ENCODE measurements at regions not wholly inside any gene's neighbourhood (a gene's known extent, or its start where the extent isn't known, plus 50 kb on each side); places are given as distances from the start of the nearest gene placed in this dataset.

GRCh38 chr10:108399465-108399864 lies 1235.0 kb upstream of the SORCS1 start:
- no peaks in the 10 kb centered on the region for H3K4me1 ChIP-seq
- no peak overlapping the region for H3K4me3 ChIP-seq
- no peaks in the 10 kb centered on the region for H3K36me3 ChIP-seq
- no peak for DNase-seq
- H3K27ac ChIP-seq, result no peak overlapping the region
- no peaks in the 10 kb centered on the region for H3K27me3 ChIP-seq
- TF ChIP-seq, protein P1, sequence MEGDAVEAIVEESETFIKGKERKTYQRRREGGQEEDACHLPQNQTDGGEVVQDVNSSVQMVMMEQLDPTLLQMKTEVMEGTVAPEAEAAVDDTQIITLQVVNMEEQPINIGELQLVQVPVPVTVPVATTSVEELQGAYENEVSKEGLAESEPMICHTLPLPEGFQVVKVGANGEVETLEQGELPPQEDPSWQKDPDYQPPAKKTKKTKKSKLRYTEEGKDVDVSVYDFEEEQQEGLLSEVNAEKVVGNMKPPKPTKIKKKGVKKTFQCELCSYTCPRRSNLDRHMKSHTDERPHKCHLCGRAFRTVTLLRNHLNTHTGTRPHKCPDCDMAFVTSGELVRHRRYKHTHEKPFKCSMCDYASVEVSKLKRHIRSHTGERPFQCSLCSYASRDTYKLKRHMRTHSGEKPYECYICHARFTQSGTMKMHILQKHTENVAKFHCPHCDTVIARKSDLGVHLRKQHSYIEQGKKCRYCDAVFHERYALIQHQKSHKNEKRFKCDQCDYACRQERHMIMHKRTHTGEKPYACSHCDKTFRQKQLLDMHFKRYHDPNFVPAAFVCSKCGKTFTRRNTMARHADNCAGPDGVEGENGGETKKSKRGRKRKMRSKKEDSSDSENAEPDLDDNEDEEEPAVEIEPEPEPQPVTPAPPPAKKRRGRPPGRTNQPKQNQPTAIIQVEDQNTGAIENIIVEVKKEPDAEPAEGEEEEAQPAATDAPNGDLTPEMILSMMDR (IDR thresholded peaks at IDR 0.05), result no peak
- intact Hi-C loops (cut with DNase I; ENCODE audit: low total_unique reads), result no loop called here
- peaks cover 0 to 5% (median 0%) of the 10 kb centered on the region in 3 donors for H3K9me3 ChIP-seq

- Histone ChIP-seq H3K4me3 (no peak overlapping the region), H3K9me3 (no peaks in the 10 kb centered on the region), H3K27ac (no peak overlapping the region), H3K27me3 (no peaks in the 10 kb centered on the region), H3K36me3 (no peaks in the 10 kb centered on the region), H3K4me1 (no peaks in the 10 kb centered on the region)
- no peak for DNase-seq
- TF ChIP-seq, protein P1 (IDR thresholded peaks at IDR 0.05), result no peak
- intact Hi-C loops (cut with DNase I; ENCODE audit: low total_unique reads), result no loop called here
Observed at GRCh38 chr10:108393089-108393488, 1228.6 kb upstream of the SORCS1 start.

DNA sequence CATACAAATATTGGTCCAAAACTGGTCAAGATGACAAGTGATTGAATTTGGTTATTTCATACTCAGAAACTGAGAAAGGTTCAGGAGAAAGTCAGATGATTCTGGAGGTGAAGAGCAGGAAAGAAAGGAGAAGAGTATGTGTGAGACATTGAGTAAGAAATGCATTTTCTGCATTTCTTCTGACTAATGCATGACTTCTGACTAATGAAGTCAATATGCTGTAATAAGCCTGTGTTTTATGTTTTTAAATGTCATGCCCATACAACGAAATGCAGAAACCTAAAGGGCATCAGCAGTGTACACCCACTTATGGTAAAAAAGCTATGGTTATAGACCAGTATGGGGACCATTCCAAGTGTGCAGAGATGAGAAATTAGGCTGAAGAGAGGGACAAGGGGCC lies 1227.8 kb upstream of the SORCS1 start:
- H3K36me3 ChIP-seq, result no peaks in the 10 kb centered on the region
- no peak overlapping the region for H3K4me3 ChIP-seq
- H3K27me3 ChIP-seq, result no peaks in the 10 kb centered on the region
- no peaks in the 10 kb centered on the region for H3K9me3 ChIP-seq
- no peak overlapping the region for H3K27ac ChIP-seq
- H3K4me1 ChIP-seq, result no peaks in the 10 kb centered on the region
- TF ChIP-seq, protein P1 (IDR thresholded peaks at IDR 0.05), result no peak
- DNase-seq, result no peak
- intact Hi-C loops (cut with DNase I; ENCODE audit: low total_unique reads), result no loop called here

DNA sequence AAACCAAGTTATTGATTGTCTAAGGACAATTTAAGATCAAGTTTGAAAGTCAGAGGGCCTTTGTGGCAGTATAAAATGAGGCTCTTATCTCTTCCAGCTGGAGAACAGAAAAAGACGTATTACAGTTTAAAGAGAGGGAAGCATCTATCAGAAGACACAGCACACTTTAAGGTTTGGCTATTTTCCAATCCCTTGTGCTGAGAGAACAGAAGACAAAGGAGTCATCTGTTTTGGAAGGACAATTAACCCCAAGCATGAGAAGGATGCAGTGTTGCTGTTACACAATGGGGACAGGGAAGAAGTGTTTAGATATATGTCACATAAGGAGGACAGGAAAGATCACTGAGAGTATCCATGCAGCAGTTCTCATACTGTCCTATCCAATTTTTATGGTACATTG lies 1224.2 kb upstream of the SORCS1 start:
- TF ChIP-seq, protein P1 (IDR thresholded peaks at IDR 0.05), result no peak
- no peaks in the 10 kb centered on the region for H3K27me3 ChIP-seq
- H3K27ac ChIP-seq, result no peak overlapping the region
- H3K9me3 ChIP-seq, result no peaks in the 10 kb centered on the region
- no peak overlapping the region for H3K4me3 ChIP-seq
- DNase-seq, result no peak
- H3K4me1 ChIP-seq, result no peaks in the 10 kb centered on the region
- intact Hi-C loops (cut with DNase I; ENCODE audit: low total_unique reads), result no loop called here
- H3K36me3 ChIP-seq, result no peaks in the 10 kb centered on the region

DNA sequence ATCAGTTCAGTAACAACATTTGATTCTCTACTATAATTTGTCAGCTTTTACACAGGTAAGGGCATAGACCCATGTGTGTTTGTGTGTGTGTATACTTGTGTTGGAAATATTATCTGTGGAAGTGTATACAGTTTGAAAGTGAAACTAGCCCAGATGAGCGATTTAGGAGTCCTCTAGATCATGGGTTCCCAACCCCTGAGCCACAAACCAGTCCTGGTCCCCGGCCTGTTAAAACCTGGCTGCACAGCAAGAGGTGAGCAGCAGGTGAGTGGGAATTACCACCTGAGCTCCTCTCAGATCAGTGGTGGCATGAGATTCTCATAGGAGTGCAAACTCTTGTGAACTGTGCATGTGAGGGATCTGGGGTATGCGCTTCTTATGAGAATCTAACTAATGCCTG lies 1221.5 kb upstream of the SORCS1 start:
- H3K27ac ChIP-seq, result no peak overlapping the region

More for the DNA sequence above, 1221.5 kb upstream of the SORCS1 start:
- intact Hi-C loops (cut with DNase I; ENCODE audit: low total_unique reads), result no loop called here
- no peak overlapping the region for H3K4me3 ChIP-seq
- no peaks in the 10 kb centered on the region for H3K36me3 ChIP-seq
- H3K27me3 ChIP-seq, result no peaks in the 10 kb centered on the region
- no peak for DNase-seq
- H3K4me1 ChIP-seq, result no peaks in the 10 kb centered on the region
- TF ChIP-seq, protein P1 (IDR thresholded peaks at IDR 0.05), result no peak
- no peaks in the 10 kb centered on the region for H3K9me3 ChIP-seq
